ENCODE measurements at regions not wholly inside any gene's neighbourhood (a gene's known extent, or its start where the extent isn't known, plus 50 kb on each side); places are given as distances from the start of the nearest gene placed in this dataset.

GRCh38 chr4:124183926-124184325, 528.6 kb downstream of the ANKRD50 start:
- TF ChIP-seq EZH2 (IDR thresholded peaks at IDR 0.05; ENCODE audit: borderline replicate concordance, insufficient read depth, low read depth, low read length, poor library complexity, severe bottlenecking), result no peak
- TF ChIP-seq CTCF (IDR thresholded peaks at IDR 0.05), result no peak
- ChIA-PET POLR2A (no interaction called here), CTCF (no interaction called here)
- Histone ChIP-seq H2AFZ (ENCODE audit: insufficient read depth, low read depth, low read length, poor library complexity, severe bottlenecking) (no peak overlapping the region), H3K4me2 (replicated peaks; ENCODE audit: low read depth, low read length, poor library complexity, severe bottlenecking) (no peak overlapping the region), H4K20me1 (ENCODE audit: control insufficient read depth, insufficient read depth, low read length, poor library complexity, severe bottlenecking) (no peaks in the 10 kb centered on the region), H3K27me3 (replicated peaks in 1 of 4; ENCODE audit: control extremely low read depth in 1 of 4, control insufficient read depth in 3 of 4, insufficient read depth in 4 of 4, low read length in 3 of 4) (no peaks in the 10 kb centered on the region), H3K36me3 (replicated peaks in 1 of 2; ENCODE audit: control extremely low read depth in 1 of 2, control insufficient read depth in 1 of 2, extremely low read depth in 1 of 2, insufficient read depth in 2 of 2, low read length in 1 of 2) (no peaks in the 10 kb centered on the region), H3K9ac (ENCODE audit: low read length) (no peak overlapping the region), H3K27ac (ENCODE audit: low read length in 2 of 2) (no peak overlapping the region), H3K4me3 (ENCODE audit: control extremely low read depth in 1 of 5, extremely low read depth in 1 of 5, insufficient read depth in 1 of 5, low read depth in 2 of 5, low read length in 4 of 5) (no peak overlapping the region), H3K79me2 (ENCODE audit: control insufficient read depth, insufficient read depth, low read length) (no peaks in the 10 kb centered on the region), H3K4me1 (ENCODE audit: control insufficient read depth in 2 of 2, insufficient read depth in 2 of 2, low read length in 2 of 2) (no peaks in the 10 kb centered on the region), H3K9me3 (ENCODE audit: control extremely low read depth in 1 of 3, control insufficient read depth in 2 of 3, insufficient read depth in 1 of 3, low read length in 2 of 3) (no peaks in the 10 kb centered on the region)
- Mint-ChIP-seq H3K27me3 (no peaks in the 10 kb centered on the region), H3K27ac (no peak overlapping the region), H3K4me3 (no peak overlapping the region), H3K4me1 (no peaks in the 10 kb centered on the region), H3K9me3 (ENCODE audit: insufficient read depth) (peaks cover 2% of the 10 kb centered on the region)
- ATAC-seq (ENCODE audit: low read depth), result no peak
- intact Hi-C loops (cut with micrococcal nuclease), result no loop called here
- DNase-seq, result no peak

DNA sequence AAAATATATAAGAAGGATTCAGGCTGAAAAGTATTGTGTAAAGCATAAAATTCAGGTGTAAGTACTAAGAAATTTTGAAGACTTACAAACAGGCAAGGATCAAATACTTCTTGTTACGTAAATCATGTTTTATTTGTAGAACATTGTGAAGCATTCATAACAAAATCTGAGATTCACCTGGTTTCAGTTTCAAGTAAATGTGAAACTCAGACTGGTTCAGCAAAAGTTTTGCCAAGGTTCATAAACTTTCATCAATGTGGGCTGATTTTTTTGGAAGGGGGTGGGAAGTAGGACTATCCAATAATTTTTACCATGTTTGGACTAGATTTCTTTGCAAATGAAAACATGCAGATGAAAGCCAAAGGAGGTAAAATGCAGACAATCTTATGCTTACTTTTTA, 527.7 kb downstream of the ANKRD50 start:
- ChIA-PET POLR2A (no interaction called here), CTCF (no interaction called here)
- WGBS (ENCODE audit: insufficient coverage), result no CpG with 5 or more reads among the region's 1 CpG
- no peaks in the 10 kb centered on the region for H3K9me3 ChIP-seq (ENCODE audit: control extremely low read depth in 1 of 3, control insufficient read depth in 2 of 3, insufficient read depth in 1 of 3, low read length in 2 of 3)
- Mint-ChIP-seq H3K9me3 (ENCODE audit: insufficient read depth) (peaks cover 2% of the 10 kb centered on the region), H3K27me3 (no peaks in the 10 kb centered on the region), H3K4me1 (no peaks in the 10 kb centered on the region), H3K27ac (no peak overlapping the region), H3K4me3 (no peak overlapping the region)
- H3K27ac ChIP-seq (ENCODE audit: low read length in 2 of 2), result no peak overlapping the region
- no peak overlapping the region for H3K9ac ChIP-seq (ENCODE audit: low read length)
- no peaks in the 10 kb centered on the region for H3K4me1 ChIP-seq (ENCODE audit: control insufficient read depth in 2 of 2, insufficient read depth in 2 of 2, low read length in 2 of 2)
- no peak overlapping the region for H3K4me3 ChIP-seq (ENCODE audit: control extremely low read depth in 1 of 5, extremely low read depth in 1 of 5, insufficient read depth in 1 of 5, low read depth in 2 of 5, low read length in 4 of 5)
- ATAC-seq (ENCODE audit: low read depth), result no peak
- H3K79me2 ChIP-seq (ENCODE audit: control insufficient read depth, insufficient read depth, low read length), result no peaks in the 10 kb centered on the region
- intact Hi-C loops (cut with micrococcal nuclease), result no loop called here
- no peaks in the 10 kb centered on the region for H4K20me1 ChIP-seq (ENCODE audit: control insufficient read depth, insufficient read depth, low read length, poor library complexity, severe bottlenecking)
- DNase-seq, result no peak
- TF ChIP-seq EZH2 (IDR thresholded peaks at IDR 0.05; ENCODE audit: borderline replicate concordance, insufficient read depth, low read depth, low read length, poor library complexity, severe bottlenecking), result no peak
- TF ChIP-seq CTCF (IDR thresholded peaks at IDR 0.05), result no peak
- no peak overlapping the region for H2AFZ ChIP-seq (ENCODE audit: insufficient read depth, low read depth, low read length, poor library complexity, severe bottlenecking)
- H3K4me2 ChIP-seq (replicated peaks; ENCODE audit: low read depth, low read length, poor library complexity, severe bottlenecking), result no peak overlapping the region
- H3K27me3 ChIP-seq (replicated peaks in 1 of 4; ENCODE audit: control extremely low read depth in 1 of 4, control insufficient read depth in 3 of 4, insufficient read depth in 4 of 4, low read length in 3 of 4), result no peaks in the 10 kb centered on the region
- no peaks in the 10 kb centered on the region for H3K36me3 ChIP-seq (replicated peaks in 1 of 2; ENCODE audit: control extremely low read depth in 1 of 2, control insufficient read depth in 1 of 2, extremely low read depth in 1 of 2, insufficient read depth in 2 of 2, low read length in 1 of 2)

Measured in B cell (primary cell).